Kidney (tissue), 13 donors: ENCODE measurements at regions not wholly inside any gene's neighbourhood (a gene's known extent, or its start where the extent isn't known, plus 50 kb on each side); places are given as distances from the start of the nearest gene placed in this dataset.

Source experiments
- DNase-seq, 5 donors: peaks; one replicate each; pipeline ENCODE4 v3.0.0-alpha.2; 2013 to 2020
- FAIRE-seq: peaks from 2 replicates; lab custom pipeline; 2012; peaks lifted over from hg19 to GRCh38; lab: Jason Lieb, UNC
- H3K27ac ChIP-seq, 2 donors: one replicate each; pipeline ENCODE4 v1.7.0; 2013; ENCODE audit warnings: low read depth in 2 of 2, low read length in 2 of 2, inconsistent platforms in 1 of 2
- H3K27me3 ChIP-seq: one replicate; pipeline ENCODE4 v1.7.1; 2013; ENCODE audit warnings: low read length, inconsistent platforms; ENCODE audit not compliant: control insufficient read depth, insufficient read depth
- H3K36me3 ChIP-seq, 3 donors: one replicate each; pipeline versions ENCODE4 v1.7.0 to v1.7.1; 2013; ENCODE audit warnings: low read length in 3 of 3, control low read depth in 1 of 3, inconsistent platforms in 1 of 3; ENCODE audit not compliant: insufficient read depth in 3 of 3, control insufficient read depth in 2 of 3
- H3K4me1 ChIP-seq, 3 donors: one replicate each; pipeline versions ENCODE4 v1.7.0 to v1.7.1; 2013; ENCODE audit warnings: low read length in 3 of 3, inconsistent platforms in 1 of 3, low read depth in 1 of 3; ENCODE audit not compliant: control insufficient read depth in 2 of 3, insufficient read depth in 2 of 3
- H3K4me3 ChIP-seq, 3 donors: one replicate each; pipeline versions ENCODE4 v1.7.0 to v1.8.1; 2013; ENCODE audit warnings: low read length in 3 of 3, control low read depth in 1 of 3, inconsistent platforms in 1 of 3
- H3K9ac ChIP-seq, 3 donors: one replicate each; pipeline versions ENCODE4 v1.7.0 to v1.7.1; 2013; ENCODE audit warnings: low read length in 3 of 3, control low read depth in 1 of 3, inconsistent platforms in 1 of 3
- H3K9me3 ChIP-seq, 3 donors: one replicate each; pipeline versions ENCODE4 v1.7.0 to v1.7.1; 2013; ENCODE audit warnings: low read length in 3 of 3, control low read depth in 1 of 3, inconsistent platforms in 1 of 3; ENCODE audit not compliant: control insufficient read depth in 2 of 3, insufficient read depth in 1 of 3
- intact Hi-C: fragments of 100-400 bp; cut with DNase I; formaldehyde crosslinking; loops from one replicate; pipeline ENCODE4 v1.11.1; 2022
- TF ChIP-seq, protein P1 (sequence below): IDR thresholded peaks from 3 replicates; pipeline ENCODE4 v1.5.1; 2012; ENCODE audit warnings: mild to moderate bottlenecking, moderate library complexity, borderline replicate concordance; ENCODE audit not compliant: insufficient read depth; ENCODE audit errors: extremely low read depth
- donor health status: control.
- donor health status: control.
- donor health status: control.
- donor health status: control.
- donor health status: control.
- donor health status: DM: yes; HTN: yes; CAD: no.
- donor health status: Normal renal cell carcinoma (clear cell type).

DNA sequence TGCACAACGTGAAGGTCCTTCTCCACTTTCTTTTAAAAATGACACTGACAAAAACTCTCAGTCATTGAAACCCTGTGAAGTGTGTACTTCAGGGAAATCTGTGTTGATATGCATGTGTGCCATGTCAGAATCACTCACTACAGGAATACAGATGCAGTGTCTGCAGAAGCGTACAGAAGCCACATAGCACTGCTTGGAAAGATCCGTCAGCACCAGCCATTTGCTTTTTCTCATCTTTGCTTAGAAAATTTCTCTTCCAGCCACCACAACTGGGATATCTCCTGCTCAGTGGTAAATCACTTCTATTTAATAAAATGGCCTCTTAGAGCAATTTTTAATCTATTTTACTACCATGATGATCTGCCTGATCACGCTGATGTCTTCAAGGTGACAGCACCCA lies 91.3 kb upstream of the ARHGEF26 start:
- H3K9me3 ChIP-seq, result no peaks in the 10 kb centered on the region
- DNase-seq (no peak), FAIRE-seq (no peak)
- no peak overlapping the region for H3K27ac ChIP-seq
- H3K36me3 ChIP-seq, result no peaks in the 10 kb centered on the region
- H3K9ac ChIP-seq, result no peak overlapping the region
- H3K27me3 ChIP-seq, result no peaks in the 10 kb centered on the region
- no peaks in the 10 kb centered on the region for H3K4me1 ChIP-seq
- H3K4me3 ChIP-seq, result no peak overlapping the region
- intact Hi-C loops, result no loop called here
- TF ChIP-seq, protein P1, sequence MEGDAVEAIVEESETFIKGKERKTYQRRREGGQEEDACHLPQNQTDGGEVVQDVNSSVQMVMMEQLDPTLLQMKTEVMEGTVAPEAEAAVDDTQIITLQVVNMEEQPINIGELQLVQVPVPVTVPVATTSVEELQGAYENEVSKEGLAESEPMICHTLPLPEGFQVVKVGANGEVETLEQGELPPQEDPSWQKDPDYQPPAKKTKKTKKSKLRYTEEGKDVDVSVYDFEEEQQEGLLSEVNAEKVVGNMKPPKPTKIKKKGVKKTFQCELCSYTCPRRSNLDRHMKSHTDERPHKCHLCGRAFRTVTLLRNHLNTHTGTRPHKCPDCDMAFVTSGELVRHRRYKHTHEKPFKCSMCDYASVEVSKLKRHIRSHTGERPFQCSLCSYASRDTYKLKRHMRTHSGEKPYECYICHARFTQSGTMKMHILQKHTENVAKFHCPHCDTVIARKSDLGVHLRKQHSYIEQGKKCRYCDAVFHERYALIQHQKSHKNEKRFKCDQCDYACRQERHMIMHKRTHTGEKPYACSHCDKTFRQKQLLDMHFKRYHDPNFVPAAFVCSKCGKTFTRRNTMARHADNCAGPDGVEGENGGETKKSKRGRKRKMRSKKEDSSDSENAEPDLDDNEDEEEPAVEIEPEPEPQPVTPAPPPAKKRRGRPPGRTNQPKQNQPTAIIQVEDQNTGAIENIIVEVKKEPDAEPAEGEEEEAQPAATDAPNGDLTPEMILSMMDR, result no peak

DNA sequence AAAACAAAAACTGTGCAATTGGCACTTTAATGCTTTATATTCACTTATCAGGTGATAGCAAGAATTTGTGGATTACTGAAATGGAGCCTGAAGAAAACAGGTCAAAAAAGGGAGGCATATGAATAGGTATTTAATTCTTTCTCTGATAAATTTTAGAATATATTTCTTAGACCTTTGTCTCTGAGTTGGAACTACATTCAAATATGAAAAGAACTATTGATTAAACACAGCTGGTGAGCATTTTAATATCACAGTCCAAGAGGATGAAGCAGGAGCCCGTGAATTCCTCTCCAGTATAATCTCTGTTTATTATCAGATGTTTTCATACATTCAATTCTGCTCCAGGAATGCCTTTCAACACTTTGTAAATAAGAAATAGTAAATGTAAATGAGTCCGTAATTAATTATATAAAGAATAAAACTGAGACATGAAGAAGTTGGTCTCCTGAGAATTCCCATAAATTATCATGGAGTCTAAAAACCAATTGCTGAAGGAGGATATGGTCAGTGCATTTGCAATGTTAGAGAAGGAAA lies 86.3 kb upstream of the ARHGEF26 start:
- Histone ChIP-seq H3K27ac (no peak overlapping the region), H3K9me3 (no peaks in the 10 kb centered on the region), H3K9ac (no peak overlapping the region), H3K36me3 (no peaks in the 10 kb centered on the region), H3K27me3 (no peaks in the 10 kb centered on the region), H3K4me1 (no peaks in the 10 kb centered on the region), H3K4me3 (no peak overlapping the region)
- FAIRE-seq (no peak), DNase-seq (peak in 2 of 5 donors; percentile 17 to 48)
- intact Hi-C loops, result no loop called here
- TF ChIP-seq, protein P1, result no peak

- TF ChIP-seq, protein P1, result peak; percentile 12
- FAIRE-seq (no peak), DNase-seq (no peak)
- Histone ChIP-seq H3K36me3 (no peaks in the 10 kb centered on the region), H3K27ac (no peak overlapping the region), H3K9ac (no peak overlapping the region), H3K4me3 (no peak overlapping the region), H3K4me1 (no peaks in the 10 kb centered on the region), H3K27me3 (no peaks in the 10 kb centered on the region), H3K9me3 (no peaks in the 10 kb centered on the region)
- intact Hi-C loops, result no loop called here
Observed at GRCh38 chr3:154040283-154040682, 80.9 kb upstream of the ARHGEF26 start.

GRCh38 chr3:154044671-154045070 lies 76.5 kb upstream of the ARHGEF26 start:
- no peak for FAIRE-seq
- Histone ChIP-seq H3K9me3 (no peaks in the 10 kb centered on the region), H3K27me3 (no peaks in the 10 kb centered on the region), H3K27ac (no peak overlapping the region), H3K9ac (no peak overlapping the region), H3K4me3 (no peak overlapping the region), H3K36me3 (no peaks in the 10 kb centered on the region), H3K4me1 (no peaks in the 10 kb centered on the region)
- intact Hi-C loops, result no loop called here
- no peak for DNase-seq
- TF ChIP-seq, protein P1, result no peak
